RWPE2 (cell line): ENCODE measurements at regions not wholly inside any gene's neighbourhood (a gene's known extent, or its start where the extent isn't known, plus 50 kb on each side); places are given as distances from the start of the nearest gene placed in this dataset.

Experiments used
- ATAC-seq: fragments of 200-7000 bp; cut with Tn5 transposase; 3 replicates; pipeline ENCODE4 v1.9.1; 2021; ENCODE audit warnings: low read depth
- DNase-seq: peaks from one replicate; pipeline ENCODE4 v3.0.0-alpha.2; 2020; ENCODE audit warnings: low spot score
- H3K27ac ChIP-seq: fragments of 450-650 bp; 2 replicates; pipeline ENCODE4 v1.5.1; 2017; ENCODE audit warnings: mild to moderate bottlenecking; ENCODE audit not compliant: poor library complexity, severe bottlenecking
- H3K27me3 ChIP-seq: fragments of 250-450 bp; sonication (Bioruptor Pico); 2 replicates; pipeline ENCODE4 v1.5.1; 2021; ENCODE audit warnings: mild to moderate bottlenecking, moderate library complexity; ENCODE audit not compliant: insufficient read depth, poor library complexity, severe bottlenecking
- H3K36me3 ChIP-seq: fragments of 250-450 bp; sonication (Bioruptor Pico); 2 replicates; pipeline ENCODE4 v1.5.1; 2020; ENCODE audit warnings: low read depth, mild to moderate bottlenecking, moderate library complexity
- H3K4me1 ChIP-seq: fragments of 250-450 bp; sonication (Bioruptor Pico); 2 replicates; pipeline ENCODE4 v1.5.1; 2021; ENCODE audit warnings: mild to moderate bottlenecking, moderate library complexity; ENCODE audit not compliant: insufficient read depth, poor library complexity, severe bottlenecking
- H3K4me3 ChIP-seq: fragments of 250-450 bp; sonication (Bioruptor Pico); 2 replicates; pipeline ENCODE4 v1.5.1; 2021; ENCODE audit warnings: mild to moderate bottlenecking, moderate library complexity; ENCODE audit not compliant: severe bottlenecking
- H3K9me3 ChIP-seq: fragments of 250-450 bp; sonication (Bioruptor Pico); 2 replicates; pipeline ENCODE4 v1.5.1; 2021; ENCODE audit warnings: mild to moderate bottlenecking, moderate library complexity; ENCODE audit not compliant: severe bottlenecking
- CTCF ChIP-seq: fragments of 450-650 bp; IDR thresholded peaks from one replicate; pipeline ENCODE4 v1.5.1; 2017; ENCODE audit warnings: mild to moderate bottlenecking, moderate library complexity; ENCODE audit not compliant: poor library complexity, severe bottlenecking

GRCh38 chr2:18167871-18168270 is 289.4 kb downstream of the KCNS3 start:
- no peak for TF ChIP-seq CTCF
- ATAC-seq, result no peak
- no peak overlapping the region for H3K27ac ChIP-seq
- H3K4me3 ChIP-seq, result no peak overlapping the region
- H3K4me1 ChIP-seq, result no peaks in the 10 kb centered on the region
- no peaks in the 10 kb centered on the region for H3K27me3 ChIP-seq
- no peaks in the 10 kb centered on the region for H3K36me3 ChIP-seq
- H3K9me3 ChIP-seq, result no peaks in the 10 kb centered on the region
- no peak for DNase-seq

GRCh38 chr2:18161681-18162080 is 283.2 kb downstream of the KCNS3 start:
- Histone ChIP-seq H3K27me3 (no peaks in the 10 kb centered on the region), H3K36me3 (no peaks in the 10 kb centered on the region), H3K4me1 (no peaks in the 10 kb centered on the region), H3K27ac (no peak overlapping the region), H3K9me3 (no peaks in the 10 kb centered on the region), H3K4me3 (no peak overlapping the region)
- TF ChIP-seq CTCF, result no peak
- ATAC-seq, result no peak
- DNase-seq, result no peak

GRCh38 chr2:18159896-18160295 is 281.4 kb downstream of the KCNS3 start:
- no peaks in the 10 kb centered on the region for H3K27me3 ChIP-seq
- no peaks in the 10 kb centered on the region for H3K4me1 ChIP-seq
- H3K27ac ChIP-seq, result no peak overlapping the region
- no peak overlapping the region for H3K4me3 ChIP-seq
- H3K36me3 ChIP-seq, result no peaks in the 10 kb centered on the region
- DNase-seq (no peak), ATAC-seq (no peak)
- TF ChIP-seq CTCF, result no peak
- no peaks in the 10 kb centered on the region for H3K9me3 ChIP-seq

- no peak for ATAC-seq
- Histone ChIP-seq H3K9me3 (no peaks in the 10 kb centered on the region), H3K4me3 (no peak overlapping the region), H3K27me3 (no peaks in the 10 kb centered on the region), H3K4me1 (no peaks in the 10 kb centered on the region), H3K36me3 (no peaks in the 10 kb centered on the region), H3K27ac (no peak overlapping the region)
- TF ChIP-seq CTCF, result no peak
- DNase-seq, result no peak
These were observed 278.0 kb downstream of the KCNS3 start for GRCh38 chr2:18156421-18156820.

- Histone ChIP-seq H3K27ac (no peak overlapping the region), H3K4me3 (no peak overlapping the region), H3K27me3 (no peaks in the 10 kb centered on the region), H3K4me1 (no peaks in the 10 kb centered on the region), H3K36me3 (no peaks in the 10 kb centered on the region), H3K9me3 (no peaks in the 10 kb centered on the region)
- no peak for TF ChIP-seq CTCF
- DNase-seq (no peak), ATAC-seq (no peak)
These were observed 277.5 kb downstream of the KCNS3 start for GRCh38 chr2:18156002-18156401.
